ENCODE measurements at regions not wholly inside any gene's neighbourhood (a gene's known extent, or its start where the extent isn't known, plus 50 kb on each side); places are given as distances from the start of the nearest gene placed in this dataset.

GRCh38 chr4:181595716-181596115, 647.5 kb upstream of the TENM3 start:
- Histone ChIP-seq H3K4me3 (ENCODE audit: severe bottlenecking) (no peak overlapping the region), H3K4me1 (ENCODE audit: insufficient read depth, poor library complexity, severe bottlenecking) (peaks cover 3% of the 10 kb centered on the region), H3K27me3 (ENCODE audit: insufficient read depth, poor library complexity, severe bottlenecking) (no peaks in the 10 kb centered on the region), H3K9me3 (ENCODE audit: severe bottlenecking) (no peaks in the 10 kb centered on the region), H3K27ac (ENCODE audit: poor library complexity, severe bottlenecking) (no peak overlapping the region), H3K36me3 (ENCODE audit: low read depth) (no peaks in the 10 kb centered on the region)
- no peak for DNase-seq (ENCODE audit: low spot score)
- no peak for ATAC-seq (ENCODE audit: low read depth)
- TF ChIP-seq CTCF (IDR thresholded peaks at IDR 0.05; ENCODE audit: poor library complexity, severe bottlenecking) = no peak

GRCh38 chr4:181597766-181598165, 645.4 kb upstream of the TENM3 start:
- DNase-seq (ENCODE audit: low spot score) (no peak), ATAC-seq (ENCODE audit: low read depth) (peak; percentile 48; the same call in 1 of the 3 replicates)
- no peaks in the 10 kb centered on the region for H3K27me3 ChIP-seq (ENCODE audit: insufficient read depth, poor library complexity, severe bottlenecking)
- no peak overlapping the region for H3K27ac ChIP-seq (ENCODE audit: poor library complexity, severe bottlenecking)
- no peaks in the 10 kb centered on the region for H3K36me3 ChIP-seq (ENCODE audit: low read depth)
- H3K9me3 ChIP-seq (ENCODE audit: severe bottlenecking) = no peaks in the 10 kb centered on the region
- H3K4me1 ChIP-seq (ENCODE audit: insufficient read depth, poor library complexity, severe bottlenecking) = peaks cover 3% of the 10 kb centered on the region
- no peak overlapping the region for H3K4me3 ChIP-seq (ENCODE audit: severe bottlenecking)
- no peak for TF ChIP-seq CTCF (IDR thresholded peaks at IDR 0.05; ENCODE audit: poor library complexity, severe bottlenecking)

GRCh38 chr4:181599134-181599533, 644.1 kb upstream of the TENM3 start:
- H3K9me3 ChIP-seq (ENCODE audit: severe bottlenecking) = no peaks in the 10 kb centered on the region
- no peak for TF ChIP-seq CTCF (IDR thresholded peaks at IDR 0.05; ENCODE audit: poor library complexity, severe bottlenecking)
- DNase-seq (ENCODE audit: low spot score) = no peak
- no peak for ATAC-seq (ENCODE audit: low read depth)
- H3K4me1 ChIP-seq (ENCODE audit: insufficient read depth, poor library complexity, severe bottlenecking) = peaks cover 3% of the 10 kb centered on the region
- no peaks in the 10 kb centered on the region for H3K36me3 ChIP-seq (ENCODE audit: low read depth)
- H3K27ac ChIP-seq (ENCODE audit: poor library complexity, severe bottlenecking) = no peak overlapping the region
- no peaks in the 10 kb centered on the region for H3K27me3 ChIP-seq (ENCODE audit: insufficient read depth, poor library complexity, severe bottlenecking)
- H3K4me3 ChIP-seq (ENCODE audit: severe bottlenecking) = no peak overlapping the region

- no peak for DNase-seq (ENCODE audit: low spot score)
- H3K27ac ChIP-seq (ENCODE audit: poor library complexity, severe bottlenecking) = no peak overlapping the region
- H3K36me3 ChIP-seq (ENCODE audit: low read depth) = no peaks in the 10 kb centered on the region
- H3K9me3 ChIP-seq (ENCODE audit: severe bottlenecking) = no peaks in the 10 kb centered on the region
- peaks cover 3% of the 10 kb centered on the region for H3K4me1 ChIP-seq (ENCODE audit: insufficient read depth, poor library complexity, severe bottlenecking)
- ATAC-seq (ENCODE audit: low read depth) = no peak
- H3K4me3 ChIP-seq (ENCODE audit: severe bottlenecking) = no peak overlapping the region
- H3K27me3 ChIP-seq (ENCODE audit: insufficient read depth, poor library complexity, severe bottlenecking) = no peaks in the 10 kb centered on the region
- no peak for TF ChIP-seq CTCF (IDR thresholded peaks at IDR 0.05; ENCODE audit: poor library complexity, severe bottlenecking)
Measured at GRCh38 chr4:181601103-181601502, 642.1 kb upstream of the TENM3 start.

GRCh38 chr4:181604546-181604945, 638.7 kb upstream of the TENM3 start:
- no peaks in the 10 kb centered on the region for H3K9me3 ChIP-seq (ENCODE audit: severe bottlenecking)
- no peak overlapping the region for H3K27ac ChIP-seq (ENCODE audit: poor library complexity, severe bottlenecking)
- no peaks in the 10 kb centered on the region for H3K36me3 ChIP-seq (ENCODE audit: low read depth)
- TF ChIP-seq CTCF (IDR thresholded peaks at IDR 0.05; ENCODE audit: poor library complexity, severe bottlenecking) = no peak
- H3K4me1 ChIP-seq (ENCODE audit: insufficient read depth, poor library complexity, severe bottlenecking) = no peaks in the 10 kb centered on the region
- no peaks in the 10 kb centered on the region for H3K27me3 ChIP-seq (ENCODE audit: insufficient read depth, poor library complexity, severe bottlenecking)
- ATAC-seq (ENCODE audit: low read depth) = no peak
- no peak overlapping the region for H3K4me3 ChIP-seq (ENCODE audit: severe bottlenecking)
- DNase-seq (ENCODE audit: low spot score) = no peak

All from RWPE2 (cell line).